ENCODE measurements at regions not wholly inside any gene's neighbourhood (a gene's known extent, or its start where the extent isn't known, plus 50 kb on each side); places are given as distances from the start of the nearest gene placed in this dataset.

GRCh38 chr3:31181661-31182060 lies 287.2 kb upstream of the GADL1 start:
- TF ChIP-seq CTCF (IDR thresholded peaks at IDR 0.05), result no peak
- TF ChIP-seq POLR2A (IDR thresholded peaks at IDR 0.05), result no peak

Data from breast epithelium (tissue), 3 donors.